WTC11 (cell line): ENCODE measurements at regions not wholly inside any gene's neighbourhood (a gene's known extent, or its start where the extent isn't known, plus 50 kb on each side); places are given as distances from the start of the nearest gene placed in this dataset.

Experiments used
- ATAC-seq: fragments of 200-7000 bp; cut with Tn5 transposase; 2 replicates; pipeline ENCODE4 v1.10.0; 2021; ENCODE audit warnings: mild to moderate bottlenecking, moderate library complexity
- CTCF ChIA-PET: fragments of 300-600 bp; sonication (Branson Sonifier 250); formaldehyde crosslinking; loops from one replicate; lab custom pipeline; 2021; ENCODE audit warnings: antibody characterized with exemption; lab: Charles Lee
- POLR2A ChIA-PET: fragments of 350-600 bp; sonication (Branson Sonifier 250); formaldehyde crosslinking; loops from one replicate; lab custom pipeline; 2021; ENCODE audit warnings: antibody characterized with exemption; lab: Charles Lee
- DNase-seq: peaks from one replicate; pipeline ENCODE4 v3.0.0; 2021; ENCODE audit warnings: low spot score
- H3K27ac Mint-ChIP-seq: 2 replicates; pipeline ENCODE4 v1.8.0; 2021; ENCODE audit warnings: mixed read lengths
- H3K27me3 Mint-ChIP-seq: 2 replicates; pipeline ENCODE4 v1.8.0; 2021; ENCODE audit warnings: low read depth, mild to moderate bottlenecking, moderate library complexity, mixed read lengths
- H3K36me3 Mint-ChIP-seq: 2 replicates; pipeline ENCODE4 v1.8.0; 2021; ENCODE audit warnings: mixed read lengths
- H3K4me1 Mint-ChIP-seq: 2 replicates; pipeline ENCODE4 v1.8.0; 2022; ENCODE audit warnings: mixed read lengths
- H3K4me3 Mint-ChIP-seq: 2 replicates; pipeline ENCODE4 v1.8.0; 2021; ENCODE audit warnings: mild to moderate bottlenecking, moderate library complexity, mixed read lengths
- H3K9me3 Mint-ChIP-seq: 2 replicates; pipeline ENCODE4 v1.8.0; 2021; ENCODE audit warnings: mixed read lengths
- AFF4 ChIP-seq: sonication (generic); formaldehyde crosslinking; IDR thresholded peaks from 2 replicates; pipeline ENCODE4 v1.8.1; 2023; ENCODE audit warnings: mild to moderate bottlenecking, missing genetic modification reagents, borderline replicate concordance
- CBFB ChIP-seq: sonication (generic); formaldehyde crosslinking; IDR thresholded peaks from 2 replicates; pipeline ENCODE4 v1.8.1; 2022; ENCODE audit warnings: mild to moderate bottlenecking, low read depth, missing genetic modification reagents
- CREB1 ChIP-seq: sonication (generic); formaldehyde crosslinking; IDR thresholded peaks from 2 replicates; pipeline ENCODE4 v1.8.0; 2023; ENCODE audit warnings: mild to moderate bottlenecking, missing genetic modification reagents
- ELF4 ChIP-seq: sonication (generic); formaldehyde crosslinking; IDR thresholded peaks from 2 replicates; pipeline ENCODE4 v1.8.1; 2022; ENCODE audit warnings: low read depth, mild to moderate bottlenecking, moderate library complexity, missing genetic modification reagents
- EMX1 ChIP-seq: fragments of 250-450 bp; sonication (Bioruptor Pico); IDR thresholded peaks from 2 replicates; pipeline ENCODE4 v1.8.0; 2021; ENCODE audit warnings: mild to moderate bottlenecking
- ETV6 ChIP-seq: sonication (generic); formaldehyde crosslinking; IDR thresholded peaks from 2 replicates; pipeline ENCODE4 v1.8.1; 2022; ENCODE audit warnings: mild to moderate bottlenecking, missing genetic modification reagents
- NR1H2 ChIP-seq: sonication (generic); formaldehyde crosslinking; IDR thresholded peaks from 2 replicates; pipeline ENCODE4 v1.9.0; 2021; ENCODE audit warnings: mild to moderate bottlenecking, moderate library complexity, missing genetic modification reagents
- PRRX2 ChIP-seq: fragments of 250-450 bp; sonication (Bioruptor Pico); IDR thresholded peaks from 2 replicates; pipeline ENCODE4 v1.8.0; 2021; ENCODE audit warnings: mild to moderate bottlenecking
- STAT6 ChIP-seq: sonication (generic); formaldehyde crosslinking; conservative IDR thresholded peaks from 2 replicates; pipeline ENCODE4 v1.8.1; 2023; ENCODE audit warnings: mild to moderate bottlenecking, low read depth, missing genetic modification reagents, moderate library complexity
- TP53 ChIP-seq: sonication (generic); formaldehyde crosslinking; IDR thresholded peaks from 2 replicates; pipeline ENCODE4 v1.8.1; 2023; ENCODE audit warnings: mild to moderate bottlenecking, missing genetic modification reagents
- ZNF138 ChIP-seq: sonication (generic); formaldehyde crosslinking; conservative IDR thresholded peaks from 2 replicates; pipeline ENCODE4 v1.8.1; 2022; ENCODE audit warnings: mild to moderate bottlenecking, moderate library complexity, missing genetic modification reagents
- ZNF219 ChIP-seq: sonication (generic); formaldehyde crosslinking; IDR thresholded peaks from 2 replicates; pipeline ENCODE4 v1.8.0; 2023; ENCODE audit warnings: missing genetic modification reagents, mild to moderate bottlenecking, borderline replicate concordance
- ZNF317 ChIP-seq: sonication (generic); formaldehyde crosslinking; IDR thresholded peaks from 2 replicates; pipeline ENCODE4 v1.8.1; 2023; ENCODE audit warnings: low read depth, mild to moderate bottlenecking, moderate library complexity, missing genetic modification reagents, borderline replicate concordance
- ZNF416 ChIP-seq: fragments of 250-450 bp; sonication (Bioruptor Pico); IDR thresholded peaks from 2 replicates; pipeline ENCODE4 v1.9.0; 2021; ENCODE audit warnings: mild to moderate bottlenecking, inconsistent platforms
- TF ChIP-seq, protein P1 (sequence below): sonication (generic); formaldehyde crosslinking; IDR thresholded peaks from 2 replicates; pipeline ENCODE4 v1.8.0; 2022; ENCODE audit warnings: mild to moderate bottlenecking, missing genetic modification reagents
- TF ChIP-seq, protein P2 (sequence below): sonication (generic); formaldehyde crosslinking; IDR thresholded peaks from 2 replicates; pipeline ENCODE4 v1.8.0; 2022; ENCODE audit warnings: mild to moderate bottlenecking, missing genetic modification reagents
- TF ChIP-seq, protein P3 (sequence below): sonication (generic); formaldehyde crosslinking; IDR thresholded peaks from 2 replicates; pipeline ENCODE4 v1.8.1; 2022; ENCODE audit warnings: missing genetic modification reagents, borderline replicate concordance
- TF ChIP-seq, protein P4 (sequence below): sonication (generic); formaldehyde crosslinking; IDR thresholded peaks from 2 replicates; pipeline ENCODE4 v1.8.1; 2023; ENCODE audit warnings: mild to moderate bottlenecking, moderate library complexity, missing genetic modification reagents

DNA sequence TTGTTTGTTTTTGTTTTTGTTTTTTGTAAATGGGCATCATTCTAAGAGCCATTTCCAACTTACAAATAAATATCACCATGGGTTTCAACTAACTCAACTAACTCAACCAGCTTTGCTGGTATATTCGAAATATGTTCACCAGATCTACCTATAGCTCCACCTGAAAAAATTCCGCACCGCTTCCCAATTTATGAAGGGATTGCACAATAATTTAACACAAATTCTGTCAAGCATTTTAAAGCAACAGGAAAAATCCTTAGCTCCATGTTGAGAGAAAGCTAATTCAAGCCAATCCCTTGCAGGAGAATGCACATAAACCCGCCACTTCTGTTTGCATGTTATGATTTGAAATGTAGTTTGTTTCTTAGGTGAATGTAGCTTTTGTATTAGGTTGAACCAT is 417.8 kb downstream of the EFNB2 start (continued):
- TF ChIP-seq STAT6 (CRISPR knock-in tag) (no peak), ELF4 (CRISPR knock-in tag) (no peak), TP53 (CRISPR knock-in tag) (no peak), ZNF138 (no peak), PRRX2 (CRISPR knock-in tag) (no peak), ZNF317 (CRISPR knock-in tag) (no peak), CREB1 (CRISPR knock-in tag) (no peak)
- TF ChIP-seq, protein P1, sequence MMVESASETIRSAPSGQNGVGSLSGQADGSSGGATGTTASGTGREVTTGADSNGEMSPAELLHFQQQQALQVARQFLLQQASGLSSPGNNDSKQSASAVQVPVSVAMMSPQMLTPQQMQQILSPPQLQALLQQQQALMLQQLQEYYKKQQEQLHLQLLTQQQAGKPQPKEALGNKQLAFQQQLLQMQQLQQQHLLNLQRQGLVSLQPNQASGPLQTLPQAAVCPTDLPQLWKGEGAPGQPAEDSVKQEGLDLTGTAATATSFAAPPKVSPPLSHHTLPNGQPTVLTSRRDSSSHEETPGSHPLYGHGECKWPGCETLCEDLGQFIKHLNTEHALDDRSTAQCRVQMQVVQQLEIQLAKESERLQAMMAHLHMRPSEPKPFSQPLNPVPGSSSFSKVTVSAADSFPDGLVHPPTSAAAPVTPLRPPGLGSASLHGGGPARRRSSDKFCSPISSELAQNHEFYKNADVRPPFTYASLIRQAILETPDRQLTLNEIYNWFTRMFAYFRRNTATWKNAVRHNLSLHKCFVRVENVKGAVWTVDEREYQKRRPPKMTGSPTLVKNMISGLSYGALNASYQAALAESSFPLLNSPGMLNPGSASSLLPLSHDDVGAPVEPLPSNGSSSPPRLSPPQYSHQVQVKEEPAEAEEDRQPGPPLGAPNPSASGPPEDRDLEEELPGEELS = no peak

GRCh38 chr13:106117035-106117434 is 418.4 kb downstream of the EFNB2 start:
- H3K27ac Mint-ChIP-seq = no peak overlapping the region
- ChIA-PET POLR2A (no interaction called here), CTCF (no interaction called here)
- DNase-seq (no peak), ATAC-seq (no peak)
- H3K36me3 Mint-ChIP-seq = no peaks in the 10 kb centered on the region
- H3K4me1 Mint-ChIP-seq = peaks cover 30% of the 10 kb centered on the region
- no peaks in the 10 kb centered on the region for H3K27me3 Mint-ChIP-seq
- peaks cover 5% of the 10 kb centered on the region; the same call in 1 of the 2 replicates for H3K9me3 Mint-ChIP-seq
- TF ChIP-seq EMX1 (CRISPR knock-in tag) (no peak), NR1H2 (no peak), AFF4 (CRISPR knock-in tag) (no peak), STAT6 (CRISPR knock-in tag) (no peak), CBFB (CRISPR knock-in tag) (no peak), ZNF219 (CRISPR knock-in tag) (no peak), ETV6 (CRISPR knock-in tag) (no peak), ZNF416 (no peak)
- TF ChIP-seq, protein P2, sequence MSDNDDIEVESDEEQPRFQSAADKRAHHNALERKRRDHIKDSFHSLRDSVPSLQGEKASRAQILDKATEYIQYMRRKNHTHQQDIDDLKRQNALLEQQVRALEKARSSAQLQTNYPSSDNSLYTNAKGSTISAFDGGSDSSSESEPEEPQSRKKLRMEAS = no peak
- TF ChIP-seq, protein P3, sequence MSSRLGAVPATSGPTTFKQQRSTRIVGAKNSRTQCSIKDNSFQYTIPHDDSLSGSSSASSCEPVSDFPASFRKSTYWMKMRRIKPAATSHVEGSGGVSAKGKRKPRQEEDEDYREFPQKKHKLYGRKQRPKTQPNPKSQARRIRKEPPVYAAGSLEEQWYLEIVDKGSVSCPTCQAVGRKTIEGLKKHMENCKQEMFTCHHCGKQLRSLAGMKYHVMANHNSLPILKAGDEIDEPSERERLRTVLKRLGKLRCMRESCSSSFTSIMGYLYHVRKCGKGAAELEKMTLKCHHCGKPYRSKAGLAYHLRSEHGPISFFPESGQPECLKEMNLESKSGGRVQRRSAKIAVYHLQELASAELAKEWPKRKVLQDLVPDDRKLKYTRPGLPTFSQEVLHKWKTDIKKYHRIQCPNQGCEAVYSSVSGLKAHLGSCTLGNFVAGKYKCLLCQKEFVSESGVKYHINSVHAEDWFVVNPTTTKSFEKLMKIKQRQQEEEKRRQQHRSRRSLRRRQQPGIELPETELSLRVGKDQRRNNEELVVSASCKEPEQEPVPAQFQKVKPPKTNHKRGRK (CRISPR knock-in tag) = no peak
- TF ChIP-seq, protein P4, sequence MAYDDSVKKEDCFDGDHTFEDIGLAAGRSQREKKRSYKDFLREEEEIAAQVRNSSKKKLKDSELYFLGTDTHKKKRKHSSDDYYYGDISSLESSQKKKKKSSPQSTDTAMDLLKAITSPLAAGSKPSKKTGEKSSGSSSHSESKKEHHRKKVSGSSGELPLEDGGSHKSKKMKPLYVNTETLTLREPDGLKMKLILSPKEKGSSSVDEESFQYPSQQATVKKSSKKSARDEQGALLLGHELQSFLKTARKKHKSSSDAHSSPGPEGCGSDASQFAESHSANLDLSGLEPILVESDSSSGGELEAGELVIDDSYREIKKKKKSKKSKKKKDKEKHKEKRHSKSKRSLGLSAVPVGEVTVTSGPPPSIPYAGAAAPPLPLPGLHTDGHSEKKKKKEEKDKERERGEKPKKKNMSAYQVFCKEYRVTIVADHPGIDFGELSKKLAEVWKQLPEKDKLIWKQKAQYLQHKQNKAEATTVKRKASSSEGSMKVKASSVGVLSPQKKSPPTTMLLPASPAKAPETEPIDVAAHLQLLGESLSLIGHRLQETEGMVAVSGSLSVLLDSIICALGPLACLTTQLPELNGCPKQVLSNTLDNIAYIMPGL (CRISPR knock-in tag) = no peak
- H3K4me3 Mint-ChIP-seq = no peak overlapping the region
